IMR-90 (cell line): ENCODE measurements at regions not wholly inside any gene's neighbourhood (a gene's known extent, or its start where the extent isn't known, plus 50 kb on each side); places are given as distances from the start of the nearest gene placed in this dataset.

Source experiments
- ATAC-seq: fragments of 200-7000 bp; cut with Tn5 transposase; 2 replicates; pipeline ENCODE4 v1.9.1; 2020; ENCODE audit warnings: low read depth, mild to moderate bottlenecking, moderate library complexity
- BruUV-seq: library from RNA; stranded (reverse); fragments of 400-500 nt; replicated peaks from 2 replicates; lab custom pipeline; 2021; lab: Mats Ljungman, UMichigan
- CTCF ChIA-PET: fragments of 300-600 bp; formaldehyde crosslinking; extraction: SDS; loops from one replicate; lab custom pipeline; 2021; ENCODE audit warnings: antibody characterized with exemption; lab: Yijun Ruan, JAX
- POLR2A ChIA-PET: fragments of 300-600 bp; sonication (Branson Sonifier 250); formaldehyde crosslinking; loops from one replicate; lab custom pipeline; 2022; ENCODE audit warnings: antibody characterized with exemption; ENCODE audit not compliant: unreplicated experiment; lab: Charles Lee
- DNase-seq: peaks from one replicate; pipeline ENCODE4 v3.0.0; 2013
- H2AFZ ChIP-seq: replicated peaks from 2 replicates; pipeline ENCODE3; 2013; ENCODE audit warnings: low read length, mild to moderate bottlenecking; ENCODE audit not compliant: poor library complexity
- H2AK5ac ChIP-seq: 2 replicates; pipeline ENCODE4 v1.6.1; 2013; ENCODE audit warnings: low read depth, low read length, inconsistent platforms
- H2AK9ac ChIP-seq: replicated peaks from 2 replicates; pipeline ENCODE3; 2013; ENCODE audit warnings: mild to moderate bottlenecking, low read depth, low read length, moderate library complexity; ENCODE audit not compliant: poor library complexity
- H2BK120ac ChIP-seq: 2 replicates; pipeline ENCODE4 v1.6.1; 2013; ENCODE audit warnings: low read depth, low read length, inconsistent platforms
- H2BK15ac ChIP-seq: 3 replicates; pipeline ENCODE4 v1.6.1; 2013; ENCODE audit warnings: low read depth, low read length, inconsistent platforms
- H2BK20ac ChIP-seq: 2 replicates; pipeline ENCODE4 v1.6.1; 2013; ENCODE audit warnings: low read depth, mild to moderate bottlenecking, inconsistent platforms, low read length, moderate library complexity
- H2BK5ac ChIP-seq: 2 replicates; pipeline ENCODE4 v1.6.1; 2013; ENCODE audit warnings: mild to moderate bottlenecking, low read depth, low read length, inconsistent platforms; ENCODE audit not compliant: poor library complexity, severe bottlenecking
- H3K14ac ChIP-seq: replicated peaks from 2 replicates; pipeline ENCODE4 v1.6.1; 2013; ENCODE audit warnings: low read depth, low read length, inconsistent platforms
- H3K18ac ChIP-seq: 2 replicates; pipeline ENCODE4 v1.6.1; 2013; ENCODE audit warnings: low read depth, low read length, control low read depth
- H3K23ac ChIP-seq: 2 replicates; pipeline ENCODE4 v1.6.1; 2013; ENCODE audit warnings: low read depth, low read length, inconsistent platforms
- H3K27ac ChIP-seq: 2 replicates; pipeline ENCODE4 v1.5.1; 2013; ENCODE audit warnings: mild to moderate bottlenecking, control low read depth, low read length; ENCODE audit not compliant: insufficient read depth
- H3K27me3 ChIP-seq: 2 replicates; pipeline ENCODE4 v1.6.1; 2013; ENCODE audit warnings: low read length; ENCODE audit not compliant: control insufficient read depth, insufficient read depth
- H3K36me3 ChIP-seq: 2 replicates; pipeline ENCODE4 v1.6.1; 2013; ENCODE audit warnings: low read length, mixed read lengths; ENCODE audit not compliant: control insufficient read depth, insufficient read depth
- H3K4ac ChIP-seq: 2 replicates; pipeline ENCODE4 v1.6.1; 2013; ENCODE audit warnings: low read depth, low read length, inconsistent platforms
- H3K4me1 ChIP-seq: 2 replicates; pipeline ENCODE4 v1.6.1; 2013; ENCODE audit warnings: low read length, mixed read lengths; ENCODE audit not compliant: control insufficient read depth, insufficient read depth
- H3K4me2 ChIP-seq: 2 replicates; pipeline ENCODE4 v1.6.1; 2013; ENCODE audit warnings: low read depth, mild to moderate bottlenecking, control low read depth, low read length, moderate library complexity
- H3K4me3 ChIP-seq: 2 replicates; pipeline ENCODE4 v1.5.1; 2013; ENCODE audit warnings: low read depth, mild to moderate bottlenecking, control low read depth, low read length, moderate library complexity; ENCODE audit not compliant: insufficient read depth
- H3K56ac ChIP-seq: 2 replicates; pipeline ENCODE4 v1.6.1; 2013; ENCODE audit warnings: low read length, inconsistent platforms; ENCODE audit not compliant: insufficient read depth; ENCODE audit errors: extremely low read depth
- H3K79me1 ChIP-seq, 2 experiments: 2 replicates each; pipeline ENCODE4 v1.6.1; 2013; ENCODE audit warnings: low read length in 2 of 2, inconsistent platforms in 1 of 2, low read depth in 1 of 2
- H3K9ac ChIP-seq: 2 replicates; pipeline ENCODE4 v1.6.1; 2013; ENCODE audit warnings: low read depth, low read length, control low read depth
- H3K9me1 ChIP-seq: 2 replicates; pipeline ENCODE4 v1.6.1; 2013; ENCODE audit warnings: low read length, inconsistent platforms; ENCODE audit not compliant: insufficient read depth
- H3K9me3 ChIP-seq: 2 replicates; pipeline ENCODE4 v1.6.1; 2013; ENCODE audit warnings: low read length; ENCODE audit not compliant: control insufficient read depth, insufficient read depth
- H4K20me1 ChIP-seq: 2 replicates; pipeline ENCODE4 v1.6.1; 2013; ENCODE audit warnings: low read length, inconsistent platforms; ENCODE audit not compliant: insufficient read depth
- H4K5ac ChIP-seq: 2 replicates; pipeline ENCODE4 v1.6.1; 2013; ENCODE audit warnings: mild to moderate bottlenecking, low read depth, low read length, control low read depth
- H4K8ac ChIP-seq, 2 experiments: 2 replicates each; pipeline ENCODE4 v1.6.1; 2013; ENCODE audit warnings: low read depth in 2 of 2, low read length in 2 of 2, control low read depth in 1 of 2, inconsistent platforms in 1 of 2
- H4K91ac ChIP-seq: 2 replicates; pipeline ENCODE4 v1.6.1; 2013; ENCODE audit warnings: low read depth, low read length, inconsistent platforms; ENCODE audit not compliant: insufficient read depth
- BHLHE40 ChIP-seq: fragments of 150-350 bp; IDR thresholded peaks from 2 replicates; pipeline ENCODE4 v1.6.1; 2016; ENCODE audit warnings: mild to moderate bottlenecking, low read depth, low read length
- CEBPB ChIP-seq: IDR thresholded peaks from 2 replicates; pipeline ENCODE4 v1.6.1; 2012; ENCODE audit warnings: low read depth, low read length, improper control_type of control experiment
- CHD1 ChIP-seq: IDR thresholded peaks from 2 replicates; pipeline ENCODE4 v1.6.1; 2012; ENCODE audit warnings: low read depth, low read length, improper control_type of control experiment
- ELK1 ChIP-seq: fragments of 150-350 bp; IDR thresholded peaks from 2 replicates; pipeline ENCODE4 v1.6.1; 2016; ENCODE audit warnings: low read depth, mild to moderate bottlenecking, low read length, moderate library complexity, borderline replicate concordance
- FOS ChIP-seq: fragments of 150-350 bp; IDR thresholded peaks from 2 replicates; pipeline ENCODE4 v1.6.1; 2016; ENCODE audit warnings: low read depth, low read length
- MAFK ChIP-seq: IDR thresholded peaks from 2 replicates; pipeline ENCODE4 v1.6.1; 2012; ENCODE audit warnings: low read depth, low read length, improper control_type of control experiment
- MAZ ChIP-seq: IDR thresholded peaks from 2 replicates; pipeline ENCODE4 v1.6.1; 2012; ENCODE audit warnings: low read depth, mild to moderate bottlenecking, low read length, improper control_type of control experiment, moderate library complexity, borderline replicate concordance
- MXI1 ChIP-seq: IDR thresholded peaks from 2 replicates; pipeline ENCODE4 v1.6.1; 2012; ENCODE audit warnings: low read depth, mild to moderate bottlenecking, low read length, moderate library complexity, borderline replicate concordance
- NFE2L2 ChIP-seq: fragments of 150-350 bp; IDR thresholded peaks from 2 replicates; pipeline ENCODE4 v1.6.1; 2016; ENCODE audit warnings: low read depth, mild to moderate bottlenecking, low read length
- POLR2A ChIP-seq: IDR thresholded peaks from 2 replicates; pipeline ENCODE4 v1.6.1; 2012; ENCODE audit warnings: mild to moderate bottlenecking, low read depth, low read length
- RAD21 ChIP-seq: IDR thresholded peaks from 2 replicates; pipeline ENCODE4 v1.6.1; 2012; ENCODE audit warnings: low read length, improper control_type of control experiment
- RCOR1 ChIP-seq: IDR thresholded peaks from 2 replicates; pipeline ENCODE4 v1.6.1; 2012; ENCODE audit warnings: mild to moderate bottlenecking, low read length, improper control_type of control experiment; ENCODE audit not compliant: insufficient replicate concordance
- RFX5 ChIP-seq: IDR thresholded peaks from 2 replicates; pipeline ENCODE4 v1.8.0; 2012; ENCODE audit warnings: low read depth, mild to moderate bottlenecking, low read length, moderate library complexity
- SMC3 ChIP-seq: fragments of 150-350 bp; IDR thresholded peaks from 2 replicates; pipeline ENCODE4 v1.6.1; 2016; ENCODE audit warnings: low read depth, mild to moderate bottlenecking, antibody characterized with exemption, low read length, moderate library complexity
- WGBS, 2 experiments: methylation state at CpG; one replicate each; pipeline versions ENCODE4 v1.1.5 to v1.1.7; 2013; ENCODE audit warnings: missing lambda C conversion rate in 2 of 2; ENCODE audit not compliant: insufficient read length in 1 of 2; ENCODE audit errors: extremely low coverage in 2 of 2; 5-methylcytosine and 5-hydroxymethylcytosine counted together
- dilution Hi-C: fragments of 300-500 bp; cut with HindIII; formaldehyde crosslinking; loops from one replicate; pipeline ENCODE4 v1.14.3; 2018; ENCODE audit warnings: low sequenced_read_pairs; ENCODE audit not compliant: unreplicated experiment
- in situ Hi-C: fragments of 300-500 bp; cut with MboI; formaldehyde crosslinking; loops from 3 replicates; pipeline ENCODE4 v1.14.3; 2019; ENCODE audit warnings: low sequenced_read_pairs, inconsistent platforms, mixed read lengths
- intact Hi-C: fragments of 100-400 bp; cut with micrococcal nuclease; formaldehyde crosslinking; loops from 2 replicates; pipeline ENCODE4 v1.10.0; 2022
- TF ChIP-seq, protein P1 (sequence below): conservative IDR thresholded peaks from 2 replicates; pipeline ENCODE4 v1.5.1; 2012; ENCODE audit warnings: mild to moderate bottlenecking, low read depth, low read length, improper control_type of control experiment
- TF ChIP-seq, protein P2 (sequence below): fragments of 150-350 bp; IDR thresholded peaks from 2 replicates; pipeline ENCODE4 v1.6.1; 2017; ENCODE audit warnings: mild to moderate bottlenecking, antibody characterized with exemption, low read length, low read depth

DNA sequence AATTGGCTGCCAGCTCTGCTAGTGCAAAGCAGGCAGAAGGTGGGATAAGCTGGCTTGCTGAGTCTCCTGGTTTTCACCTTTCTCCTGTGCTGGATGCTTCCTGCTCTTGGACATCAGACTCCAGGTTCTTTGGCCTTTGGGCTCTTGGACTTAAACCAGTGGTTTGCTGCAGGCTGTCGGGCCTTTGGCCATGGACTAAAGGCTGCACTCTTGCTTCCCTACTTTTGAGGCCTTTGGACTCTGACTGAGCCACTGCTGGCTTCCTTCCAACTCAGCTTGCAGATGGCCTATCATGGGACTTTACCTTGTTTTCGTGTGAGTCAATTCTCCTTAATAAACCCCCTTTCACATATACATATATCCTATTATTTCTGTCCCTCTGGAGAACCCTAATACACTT lies 1293.9 kb upstream of the CDH6 start:
- no peak overlapping the region for H2BK5ac ChIP-seq
- no peaks in the 10 kb centered on the region for H4K20me1 ChIP-seq
- H4K91ac ChIP-seq = no peak overlapping the region
- no peak overlapping the region for H2AFZ ChIP-seq
- ChIA-PET CTCF (no interaction called here), POLR2A (no interaction called here)
- no peak overlapping the region for H2AK9ac ChIP-seq
- H3K14ac ChIP-seq = no peak overlapping the region
- no peak overlapping the region for H3K23ac ChIP-seq
- no peak overlapping the region for H4K8ac ChIP-seq
- H3K27ac ChIP-seq = no peak overlapping the region
- no peak overlapping the region for H2BK120ac ChIP-seq
- no peaks in the 10 kb centered on the region for H3K27me3 ChIP-seq
- H3K79me1 ChIP-seq = no peaks in the 10 kb centered on the region
- H4K5ac ChIP-seq = no peak overlapping the region
- no peak for ATAC-seq
- H3K4me1 ChIP-seq = no peaks in the 10 kb centered on the region
- H3K4me3 ChIP-seq = no peak overlapping the region
- intact Hi-C loops = no loop called here
- no peak overlapping the region for H2BK20ac ChIP-seq
- H3K4ac ChIP-seq = no peak overlapping the region
- H2AK5ac ChIP-seq = no peak overlapping the region
- H3K4me2 ChIP-seq = no peak overlapping the region
- H3K9me3 ChIP-seq = peaks cover 3% of the 10 kb centered on the region
- no peaks in the 10 kb centered on the region for H3K36me3 ChIP-seq
- no TSS peak for BruUV-seq
- WGBS, 2 experiments = 13% methylated on average over 1 of the region's 2 CpGs; no CpG with 5 or more reads in 1 of the 2 experiments
- no peak overlapping the region for H2BK15ac ChIP-seq
- TF ChIP-seq, protein P1, sequence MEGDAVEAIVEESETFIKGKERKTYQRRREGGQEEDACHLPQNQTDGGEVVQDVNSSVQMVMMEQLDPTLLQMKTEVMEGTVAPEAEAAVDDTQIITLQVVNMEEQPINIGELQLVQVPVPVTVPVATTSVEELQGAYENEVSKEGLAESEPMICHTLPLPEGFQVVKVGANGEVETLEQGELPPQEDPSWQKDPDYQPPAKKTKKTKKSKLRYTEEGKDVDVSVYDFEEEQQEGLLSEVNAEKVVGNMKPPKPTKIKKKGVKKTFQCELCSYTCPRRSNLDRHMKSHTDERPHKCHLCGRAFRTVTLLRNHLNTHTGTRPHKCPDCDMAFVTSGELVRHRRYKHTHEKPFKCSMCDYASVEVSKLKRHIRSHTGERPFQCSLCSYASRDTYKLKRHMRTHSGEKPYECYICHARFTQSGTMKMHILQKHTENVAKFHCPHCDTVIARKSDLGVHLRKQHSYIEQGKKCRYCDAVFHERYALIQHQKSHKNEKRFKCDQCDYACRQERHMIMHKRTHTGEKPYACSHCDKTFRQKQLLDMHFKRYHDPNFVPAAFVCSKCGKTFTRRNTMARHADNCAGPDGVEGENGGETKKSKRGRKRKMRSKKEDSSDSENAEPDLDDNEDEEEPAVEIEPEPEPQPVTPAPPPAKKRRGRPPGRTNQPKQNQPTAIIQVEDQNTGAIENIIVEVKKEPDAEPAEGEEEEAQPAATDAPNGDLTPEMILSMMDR = no peak
- TF ChIP-seq ELK1 = no peak
- TF ChIP-seq RCOR1 = no peak
- TF ChIP-seq POLR2A = no peak
- TF ChIP-seq RAD21 = no peak
- TF ChIP-seq FOS = no peak
- no peak for TF ChIP-seq MAFK
- no peak for TF ChIP-seq MXI1
- TF ChIP-seq NFE2L2 = no peak
- TF ChIP-seq, protein P2, sequence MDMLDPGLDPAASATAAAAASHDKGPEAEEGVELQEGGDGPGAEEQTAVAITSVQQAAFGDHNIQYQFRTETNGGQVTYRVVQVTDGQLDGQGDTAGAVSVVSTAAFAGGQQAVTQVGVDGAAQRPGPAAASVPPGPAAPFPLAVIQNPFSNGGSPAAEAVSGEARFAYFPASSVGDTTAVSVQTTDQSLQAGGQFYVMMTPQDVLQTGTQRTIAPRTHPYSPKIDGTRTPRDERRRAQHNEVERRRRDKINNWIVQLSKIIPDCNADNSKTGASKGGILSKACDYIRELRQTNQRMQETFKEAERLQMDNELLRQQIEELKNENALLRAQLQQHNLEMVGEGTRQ = no peak
- no peak for TF ChIP-seq CHD1
- TF ChIP-seq BHLHE40 = no peak
- no peak for TF ChIP-seq CEBPB
- TF ChIP-seq MAZ = no peak
- TF ChIP-seq SMC3 = no peak
- TF ChIP-seq RFX5 = no peak
- in situ Hi-C loops = no loop called here
- dilution Hi-C loops = no loop called here
- H3K18ac ChIP-seq = no peak overlapping the region
- no peak for DNase-seq
- H3K9ac ChIP-seq = no peak overlapping the region
- no peak overlapping the region for H3K56ac ChIP-seq
- H3K9me1 ChIP-seq = no peaks in the 10 kb centered on the region
